RKO (cell line): ENCODE measurements at regions not wholly inside any gene's neighbourhood (a gene's known extent, or its start where the extent isn't known, plus 50 kb on each side); places are given as distances from the start of the nearest gene placed in this dataset.
A peak's percentile ranks its signal among the peaks of the same experiment; 100 is the strongest.
"Not testable (repeated sequence)": the region's sequence is repeated elsewhere in the genome, so short reads cannot be mapped to it uniquely, and the experiment has no call there.

Experiments used
- DNase-seq: peaks from one replicate; pipeline ENCODE4 v3.0.0-alpha.2; 2016; ENCODE audit warnings: low spot score

DNA sequence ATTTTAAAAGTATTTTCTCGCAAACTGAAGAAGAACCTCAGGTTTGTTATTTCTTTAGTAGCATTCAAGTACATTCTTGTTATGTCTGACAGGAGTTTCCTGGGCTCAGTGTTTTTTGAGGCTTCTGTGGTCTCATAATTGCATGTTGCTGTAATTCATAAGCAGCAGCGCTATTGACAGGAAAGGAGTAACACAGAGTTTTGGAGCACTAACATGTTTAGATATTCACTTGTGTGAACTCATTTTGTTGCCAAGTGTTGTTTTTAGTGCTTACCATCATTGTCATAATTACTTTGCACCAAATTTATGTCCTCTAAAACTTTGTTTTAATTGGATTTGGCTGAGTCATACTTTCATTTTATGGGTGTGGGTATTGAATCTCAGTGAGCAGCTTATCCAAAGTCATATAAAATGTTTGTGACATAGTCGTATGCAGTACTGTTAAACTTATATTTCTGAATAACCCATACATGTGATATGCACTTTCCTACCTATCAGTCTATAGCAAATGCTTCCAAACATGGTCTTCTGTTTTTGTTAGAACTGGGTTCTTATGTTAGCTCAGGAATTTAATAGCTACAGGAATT is 358.7 kb upstream of the CTSO start:
- DNase-seq = no peak

- DNase-seq = no peak
These were observed 355.4 kb upstream of the CTSO start for GRCh38 chr4:156309031-156309430.

DNA sequence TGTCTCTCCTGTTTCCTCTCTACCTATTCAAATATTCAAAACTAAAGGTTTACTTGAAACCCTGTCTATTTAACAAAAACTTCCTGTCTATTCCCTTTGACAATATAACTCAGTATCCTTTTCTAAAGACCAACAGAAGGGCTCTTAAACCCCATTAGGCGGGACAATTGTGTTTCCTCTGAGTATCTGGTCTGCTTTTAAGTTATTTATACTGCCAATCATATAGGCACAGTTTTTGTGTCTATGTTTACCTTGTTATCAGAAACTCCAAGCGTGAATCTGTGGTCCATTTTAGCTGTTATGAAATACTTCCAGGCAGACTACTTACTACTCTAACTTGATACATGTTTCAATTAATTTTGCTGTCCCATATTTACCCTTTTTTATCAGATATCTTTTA is 350.0 kb upstream of the CTSO start:
- no peak for DNase-seq

DNA sequence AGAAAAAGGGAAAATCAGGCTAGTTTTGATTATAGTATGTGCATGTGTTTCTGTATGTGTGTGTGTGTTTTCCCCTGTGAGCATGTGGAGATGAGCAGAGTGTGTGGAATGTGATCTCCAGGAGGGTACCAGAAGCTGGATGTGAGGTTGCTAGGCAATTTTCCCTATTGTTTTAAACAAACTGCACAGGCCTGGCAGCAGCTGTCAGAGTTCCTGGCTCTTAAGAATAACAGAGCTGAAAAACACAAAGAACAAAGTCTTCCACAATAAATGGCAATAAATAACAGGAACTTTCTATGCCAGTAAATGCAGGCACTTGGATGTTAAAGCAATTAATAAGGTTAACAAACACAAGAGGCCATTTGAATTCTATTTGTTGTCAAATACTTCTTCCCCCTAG is 344.6 kb upstream of the CTSO start:
- DNase-seq = no peak

DNA sequence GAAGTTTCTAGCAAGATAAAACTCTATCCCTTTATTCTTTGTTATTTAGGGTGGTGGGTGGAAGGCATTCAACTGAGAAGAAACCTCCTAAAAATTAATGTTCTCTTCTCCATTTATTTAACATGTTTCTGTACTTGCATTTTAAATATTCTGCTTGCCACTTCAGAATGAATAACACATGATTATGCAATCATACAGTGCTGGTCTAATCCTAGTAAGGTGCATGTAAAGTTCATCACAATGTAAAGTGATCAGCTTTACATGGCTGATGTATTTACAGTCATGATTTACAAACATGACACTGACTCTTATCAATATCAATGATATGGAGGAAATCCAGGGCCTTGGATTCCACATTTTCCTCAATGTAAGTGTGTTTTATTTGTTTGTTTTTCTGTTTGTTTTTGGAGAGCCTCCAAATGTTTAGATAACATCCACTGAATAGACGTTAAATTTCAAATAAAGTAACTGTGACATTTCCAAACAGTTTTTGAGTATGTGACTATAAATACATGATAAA is 342.1 kb upstream of the CTSO start:
- no peak for DNase-seq

DNA sequence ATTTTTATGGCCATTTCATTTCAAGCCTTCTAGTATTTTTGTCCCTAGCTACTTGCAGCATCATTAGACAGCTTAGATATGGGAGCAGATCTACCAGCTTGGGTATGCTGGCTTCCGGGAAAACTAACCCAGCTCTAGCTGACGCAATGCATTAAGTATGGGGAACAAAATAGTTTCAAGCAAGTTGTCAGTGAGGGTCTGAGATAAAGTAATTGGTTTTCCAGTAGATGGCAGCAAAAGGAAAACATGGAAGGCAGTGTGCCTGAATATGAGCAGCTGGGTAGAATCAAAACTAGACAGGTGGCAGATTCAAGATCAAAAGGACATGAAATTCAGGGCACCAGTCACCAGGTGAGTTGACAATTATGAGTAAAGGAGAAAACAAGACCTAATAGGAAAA is 340.9 kb upstream of the CTSO start:
- DNase-seq = peak; percentile 82

DNA sequence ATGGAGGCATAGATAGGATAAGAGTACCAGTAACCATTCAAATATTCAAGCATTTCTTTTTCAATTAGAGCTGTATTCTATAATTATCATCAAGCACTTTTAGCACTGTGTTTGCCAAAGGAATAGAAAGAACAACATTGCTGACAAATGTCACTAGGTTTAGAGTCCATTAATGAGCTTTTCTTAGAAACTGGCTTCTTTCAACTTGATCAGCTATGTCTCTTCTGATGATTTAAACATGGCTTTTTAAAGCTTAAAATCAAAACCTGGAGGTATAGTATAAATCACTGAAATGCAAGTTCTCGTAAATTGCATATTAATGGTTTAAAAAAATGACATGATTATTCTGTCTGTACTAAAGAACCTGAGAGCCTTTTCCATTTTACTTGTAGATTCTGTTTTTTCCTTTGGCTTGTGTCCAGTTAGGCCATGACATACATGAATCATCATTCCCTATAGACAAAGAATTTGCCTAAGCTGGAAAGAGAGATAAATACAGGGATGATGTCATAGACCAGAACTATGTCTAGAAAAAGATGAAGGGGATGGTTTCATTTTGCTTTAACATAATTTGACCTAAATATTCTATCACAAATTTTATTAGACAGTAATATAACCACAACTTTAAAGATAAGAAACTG is 340.1 kb upstream of the CTSO start:
- peak; percentile 13 for DNase-seq

GRCh38 chr4:156291317-156291716 is 337.7 kb upstream of the CTSO start:
- DNase-seq = no peak

DNA sequence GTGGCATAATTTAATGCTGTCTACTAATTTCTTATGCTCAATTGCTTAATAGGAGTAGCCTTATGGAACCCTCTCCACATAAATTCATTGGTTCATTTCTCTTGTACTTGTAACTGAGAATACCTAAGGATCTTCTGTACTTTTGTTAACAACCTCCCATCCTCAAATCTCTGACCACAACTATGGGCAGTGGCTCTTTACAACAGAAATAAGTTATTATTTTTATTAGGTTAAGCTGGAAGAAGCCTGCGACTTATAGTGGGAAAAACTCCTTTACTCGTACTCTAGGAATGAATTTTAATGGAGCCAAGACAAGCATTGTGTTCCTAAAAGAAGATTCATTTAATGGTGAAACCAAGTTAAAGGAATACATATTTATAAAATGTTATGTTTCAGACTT is 337.1 kb upstream of the CTSO start:
- no peak for DNase-seq

DNA sequence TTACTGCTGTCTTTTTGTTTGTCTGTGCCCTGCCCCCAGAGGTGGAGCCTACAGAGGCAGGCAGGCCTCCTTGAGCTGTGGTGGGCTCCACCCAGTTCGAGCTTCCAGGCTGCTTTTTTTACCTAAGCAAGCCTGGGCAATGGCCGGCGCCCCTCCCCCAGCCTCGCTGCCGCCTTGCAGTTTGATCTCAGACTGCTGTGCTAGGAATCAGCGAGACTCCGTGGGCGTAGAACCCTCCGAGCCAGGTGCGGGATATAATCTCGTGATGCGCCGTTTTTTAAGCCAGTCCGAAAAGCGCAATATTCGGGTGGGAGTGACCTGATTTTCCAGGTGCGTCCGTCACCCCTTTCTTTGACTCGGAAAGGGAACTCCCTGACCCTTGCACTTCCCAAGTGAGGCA is 336.4 kb upstream of the CTSO start:
- not testable (repeated sequence) for DNase-seq

GRCh38 chr4:156280686-156281085 is 327.0 kb upstream of the CTSO start:
- no peak for DNase-seq

DNA sequence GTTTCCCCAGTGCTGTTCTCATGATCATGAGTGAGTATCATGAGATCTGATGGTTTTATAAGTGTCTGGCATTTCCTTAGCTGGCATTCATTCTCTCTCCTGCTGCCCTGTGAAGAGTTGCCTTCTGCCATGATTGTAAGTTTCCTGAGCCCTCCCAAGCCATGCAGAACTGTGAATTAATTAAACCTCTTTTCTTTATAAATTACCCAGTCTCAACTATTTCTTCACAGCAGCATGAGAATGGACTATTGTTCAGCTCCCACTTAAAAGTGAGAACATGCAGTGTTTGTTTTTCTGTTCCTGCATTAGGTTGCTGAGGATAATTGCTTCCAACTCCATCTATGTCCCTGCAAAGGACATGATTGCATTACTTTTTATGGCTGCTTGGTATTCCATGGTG is 311.7 kb upstream of the CTSO start:
- no peak for DNase-seq

DNA sequence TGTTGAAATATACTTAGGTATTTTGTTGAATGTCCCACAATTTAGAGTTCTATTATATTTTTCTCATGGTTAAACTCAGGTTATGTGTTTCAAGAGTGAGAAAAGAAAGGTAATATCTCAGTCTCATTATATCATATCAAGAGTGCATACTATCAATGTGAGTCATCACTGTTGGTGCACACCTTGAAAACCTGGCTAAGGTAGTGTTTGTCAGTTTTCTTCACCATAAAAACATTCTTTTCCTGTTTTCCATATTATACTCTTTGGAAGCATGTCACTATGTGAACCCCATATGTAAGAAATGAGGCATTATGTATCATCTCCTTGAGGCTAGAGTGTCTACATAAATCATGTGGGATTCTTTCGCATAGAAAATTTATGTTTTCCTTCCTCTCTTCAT is 307.6 kb upstream of the CTSO start:
- DNase-seq = no peak

GRCh38 chr4:156255230-156256007 is 301.8 kb upstream of the CTSO start:
- no peak for DNase-seq

DNA sequence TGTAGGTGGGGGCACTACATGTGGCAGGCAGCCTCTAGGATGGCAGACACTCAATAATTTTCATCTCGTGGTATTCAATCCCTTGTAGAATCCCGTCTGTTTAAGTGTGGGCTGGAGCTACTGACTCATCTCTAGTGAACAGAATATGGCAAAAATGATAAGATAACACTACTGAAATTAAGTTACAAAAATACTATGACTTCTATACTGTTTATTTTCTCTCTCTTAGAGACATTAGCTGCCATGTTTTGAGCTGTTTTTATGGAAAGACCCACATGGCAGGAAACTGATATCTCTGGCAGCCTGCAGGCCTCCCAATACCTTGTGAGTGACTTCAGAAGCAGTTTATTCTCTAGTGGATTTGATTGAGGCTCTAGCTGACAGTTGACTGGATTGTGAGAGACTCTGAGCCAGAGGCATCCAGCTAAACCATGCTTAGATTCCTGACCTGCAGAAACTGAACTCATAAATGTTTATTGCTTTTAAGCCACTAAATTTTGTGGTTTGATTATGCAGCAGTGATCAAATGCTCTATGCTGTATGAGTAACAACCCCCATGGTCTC is 298.8 kb upstream of the CTSO start:
- no peak for DNase-seq

- DNase-seq = no peak
These were observed 297.9 kb upstream of the CTSO start for GRCh38 chr4:156251373-156252065.

DNA sequence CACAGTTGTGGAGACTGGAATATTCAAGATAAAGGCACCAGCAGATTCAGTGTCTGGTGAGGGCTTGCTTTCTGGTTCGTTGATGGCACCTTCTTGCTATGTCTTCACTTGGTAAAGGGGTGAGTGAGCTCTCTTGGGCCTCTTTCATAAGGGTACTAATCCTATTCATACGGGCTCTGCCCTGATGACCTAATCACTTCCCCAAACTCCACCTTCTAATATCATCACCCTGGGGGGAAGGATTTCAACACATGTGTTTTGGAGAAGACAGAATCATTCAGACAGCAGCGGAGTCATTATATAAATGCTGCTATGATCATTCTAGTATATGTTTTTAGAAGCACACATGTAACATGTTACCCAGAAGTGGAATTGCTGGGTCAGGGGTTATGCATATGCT is 295.3 kb upstream of the CTSO start:
- DNase-seq = no peak

- no peak for DNase-seq
These were observed 293.8 kb upstream of the CTSO start for GRCh38 chr4:156247470-156247869.

DNA sequence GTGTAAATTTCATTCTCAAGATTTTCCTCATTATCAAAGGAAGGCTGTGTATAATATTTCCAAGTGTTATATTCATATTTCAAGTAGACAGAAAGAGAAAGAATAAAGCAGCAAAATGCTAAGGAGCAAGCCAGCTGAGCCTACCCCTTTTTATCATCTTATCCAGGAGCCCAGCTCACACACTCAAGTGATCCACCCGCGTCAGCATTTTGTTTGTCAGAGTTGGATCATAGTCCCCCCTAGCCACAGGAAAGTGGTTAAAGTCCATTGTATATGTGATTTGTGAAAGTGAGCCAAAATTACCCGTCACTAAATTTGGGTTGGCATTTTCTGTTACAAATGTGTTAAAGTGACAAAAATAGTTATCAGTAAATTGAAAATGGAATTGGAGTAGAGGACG is 289.3 kb upstream of the CTSO start:
- no peak for DNase-seq

DNA sequence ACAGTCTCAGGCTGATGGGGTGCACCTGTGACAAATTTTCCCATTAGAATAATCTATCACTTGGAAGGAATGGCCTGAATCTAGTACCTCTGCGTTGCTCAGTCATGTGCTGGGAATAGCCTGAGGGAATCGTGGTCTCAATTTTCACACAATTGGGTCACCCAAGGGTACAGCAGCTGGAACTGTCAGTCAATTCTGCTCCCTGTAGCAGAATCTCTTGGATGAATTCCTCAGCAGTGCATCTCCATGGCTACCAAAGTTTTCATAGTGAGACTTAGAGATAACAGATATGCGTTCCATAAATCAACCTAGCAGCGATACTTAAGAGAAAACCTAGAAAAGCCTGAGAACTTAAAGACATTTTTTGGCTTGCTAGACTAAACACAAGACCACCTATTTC is 288.7 kb upstream of the CTSO start:
- DNase-seq = no peak

DNA sequence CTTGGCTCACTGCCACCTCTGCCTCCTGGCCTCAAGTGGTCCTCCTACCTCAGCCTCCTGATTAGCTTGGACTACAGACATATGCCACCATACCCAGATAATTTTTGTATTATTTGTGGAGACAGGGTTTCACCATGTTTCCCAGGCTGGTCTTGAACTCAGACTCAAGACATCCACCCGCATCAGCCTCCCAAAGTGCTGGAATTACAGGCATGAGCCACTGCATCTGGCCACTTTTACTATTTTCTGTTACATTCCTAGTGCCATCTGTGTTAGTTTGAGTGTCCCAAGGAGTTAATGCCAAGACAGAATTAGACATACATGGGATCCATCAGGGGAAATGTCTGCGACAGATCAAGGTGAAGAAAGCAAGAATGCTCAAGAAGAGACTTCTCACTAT is 288.2 kb upstream of the CTSO start:
- DNase-seq = no peak

GRCh38 chr4:156238171-156238570 is 284.5 kb upstream of the CTSO start:
- no peak for DNase-seq
